Activated naive CD8-positive, alpha-beta T cell treated with anti-CD3 and anti-CD28 coated beads for 36 hours (primary cell): ENCODE measurements at regions not wholly inside any gene's neighbourhood (a gene's known extent, or its start where the extent isn't known, plus 50 kb on each side); places are given as distances from the start of the nearest gene placed in this dataset.
A peak's percentile ranks its signal among the peaks of the same experiment; 100 is the strongest.

Experiments used
- DNase-seq: peaks from one replicate; pipeline ENCODE4 v3.0.0; 2021
- H3K27ac Mint-ChIP-seq: one replicate; pipeline ENCODE4 v1.8.0; 2022; ENCODE audit warnings: mild to moderate bottlenecking, moderate library complexity, mixed read lengths
- H3K27me3 Mint-ChIP-seq: one replicate; pipeline ENCODE4 v1.8.0; 2022; ENCODE audit warnings: mild to moderate bottlenecking, mixed read lengths
- H3K36me3 Mint-ChIP-seq: one replicate; pipeline ENCODE4 v1.8.0; 2021; ENCODE audit warnings: mild to moderate bottlenecking, mixed read lengths
- H3K4me1 Mint-ChIP-seq: one replicate; pipeline ENCODE4 v1.8.0; 2021; ENCODE audit warnings: mixed read lengths
- H3K4me3 Mint-ChIP-seq: one replicate; pipeline ENCODE4 v1.8.0; 2022; ENCODE audit warnings: mild to moderate bottlenecking, moderate library complexity, mixed read lengths
- H3K9me3 Mint-ChIP-seq: one replicate; pipeline ENCODE4 v1.8.0; 2022; ENCODE audit warnings: mixed read lengths

DNA sequence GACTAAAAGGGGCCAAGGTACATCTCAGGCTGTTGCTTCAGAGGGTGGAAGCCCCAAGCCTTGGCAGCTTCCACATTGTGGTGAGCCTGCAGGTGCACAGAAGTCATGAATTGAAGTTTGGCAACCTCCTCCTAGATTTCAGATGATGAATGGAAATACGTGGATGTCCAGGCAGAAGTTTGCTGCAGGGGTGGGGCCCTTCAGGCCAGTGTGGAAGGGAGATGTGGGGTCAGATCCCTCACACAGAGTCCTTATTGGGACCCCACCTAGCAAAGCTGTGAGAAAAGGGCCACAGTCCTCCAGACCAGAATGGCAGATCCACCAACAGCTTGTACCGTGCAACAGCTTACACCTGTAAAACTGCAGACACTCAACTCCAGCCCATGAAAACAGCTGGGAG lies 67.4 kb upstream of the PTGS2 start:
- no peaks in the 10 kb centered on the region for H3K36me3 Mint-ChIP-seq
- no peak overlapping the region for H3K27ac Mint-ChIP-seq
- H3K9me3 Mint-ChIP-seq: peaks cover 1% of the 10 kb centered on the region
- no peak for DNase-seq
- no peaks in the 10 kb centered on the region for H3K4me1 Mint-ChIP-seq
- peaks cover 4% of the 10 kb centered on the region for H3K27me3 Mint-ChIP-seq
- no peak overlapping the region for H3K4me3 Mint-ChIP-seq

DNA sequence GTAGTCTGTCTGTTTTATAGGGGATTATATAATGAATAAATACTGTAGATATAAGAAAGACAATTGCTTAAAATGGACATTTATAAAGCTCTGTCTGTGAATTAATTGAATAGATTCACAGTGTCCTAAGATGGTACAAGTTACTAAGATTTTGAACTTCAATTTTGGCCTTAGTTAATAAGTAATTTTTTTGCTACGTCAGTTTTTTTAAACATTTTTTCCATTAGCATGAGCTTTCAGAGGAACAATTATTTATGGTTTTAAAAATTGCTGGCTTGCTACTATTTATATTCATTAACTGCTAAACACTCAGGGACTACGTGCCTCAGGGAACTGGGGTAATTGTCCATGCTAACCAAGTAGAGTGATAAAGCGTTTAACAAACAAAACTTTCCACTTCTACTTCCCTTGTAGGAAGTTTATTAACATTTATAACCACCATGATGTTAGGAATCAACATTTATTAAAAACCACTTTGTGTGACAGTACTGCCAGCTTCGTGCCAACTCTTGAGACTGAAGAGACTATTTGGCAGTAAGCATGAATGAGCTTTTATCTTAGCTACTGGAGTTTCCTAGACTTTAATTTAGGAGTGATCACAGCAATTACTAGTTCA lies 65.4 kb upstream of the PTGS2 start:
- Mint-ChIP-seq H3K4me1 (peaks cover 2% of the 10 kb centered on the region), H3K27ac (no peak overlapping the region), H3K27me3 (peaks cover 7% of the 10 kb centered on the region), H3K4me3 (no peak overlapping the region), H3K36me3 (no peaks in the 10 kb centered on the region), H3K9me3 (peaks cover 1% of the 10 kb centered on the region)
- DNase-seq: no peak

DNA sequence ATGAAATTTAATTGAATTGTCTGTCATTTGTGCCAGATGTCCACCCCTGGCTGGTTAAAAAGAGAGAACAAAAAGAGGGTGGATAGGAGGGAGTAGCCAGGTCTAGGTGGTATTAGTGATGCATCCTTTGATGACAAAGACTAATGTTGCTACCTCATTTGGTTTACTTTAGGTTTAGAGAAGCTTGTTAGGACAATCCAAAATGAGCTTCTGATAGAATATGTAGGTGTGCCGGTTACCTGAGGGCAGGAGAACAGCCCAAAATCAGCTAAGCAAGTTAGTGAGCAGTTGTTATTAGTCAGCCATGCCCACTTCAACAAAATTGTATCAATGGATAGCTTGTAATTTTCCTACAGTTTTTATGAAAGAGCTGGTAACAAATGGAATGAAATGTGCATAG lies 61.4 kb upstream of the PTGS2 start:
- H3K9me3 Mint-ChIP-seq: peaks cover 2% of the 10 kb centered on the region
- no peak overlapping the region for H3K27ac Mint-ChIP-seq
- H3K27me3 Mint-ChIP-seq: peaks cover 14% of the 10 kb centered on the region
- no peak for DNase-seq
- H3K4me1 Mint-ChIP-seq: peaks cover 15% of the 10 kb centered on the region
- no peaks in the 10 kb centered on the region for H3K36me3 Mint-ChIP-seq
- no peak overlapping the region for H3K4me3 Mint-ChIP-seq

DNA sequence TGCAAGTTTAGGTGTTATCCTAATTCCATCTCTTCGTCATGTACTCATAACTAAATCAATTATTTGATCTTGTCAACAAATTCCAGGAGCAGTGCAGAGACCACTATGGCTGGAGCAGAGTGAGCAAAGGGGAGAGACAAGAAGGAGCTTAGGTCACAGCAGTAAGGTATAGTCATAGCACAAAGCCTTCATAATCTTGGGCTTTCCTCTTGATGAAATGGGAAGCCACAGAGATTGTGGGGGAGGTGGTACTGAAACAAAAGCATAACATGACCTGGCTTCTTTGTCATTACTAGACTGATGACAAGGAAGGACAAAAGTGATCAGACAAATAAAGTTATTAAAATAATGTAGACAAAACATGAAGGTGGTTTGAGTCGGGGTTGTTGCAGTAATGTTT lies 60.1 kb upstream of the PTGS2 start:
- Mint-ChIP-seq H3K9me3 (peaks cover 2% of the 10 kb centered on the region), H3K4me3 (no peak overlapping the region), H3K4me1 (peaks cover 15% of the 10 kb centered on the region), H3K27me3 (peaks cover 20% of the 10 kb centered on the region), H3K27ac (no peak overlapping the region), H3K36me3 (no peaks in the 10 kb centered on the region)
- peak; percentile 5 for DNase-seq

DNA sequence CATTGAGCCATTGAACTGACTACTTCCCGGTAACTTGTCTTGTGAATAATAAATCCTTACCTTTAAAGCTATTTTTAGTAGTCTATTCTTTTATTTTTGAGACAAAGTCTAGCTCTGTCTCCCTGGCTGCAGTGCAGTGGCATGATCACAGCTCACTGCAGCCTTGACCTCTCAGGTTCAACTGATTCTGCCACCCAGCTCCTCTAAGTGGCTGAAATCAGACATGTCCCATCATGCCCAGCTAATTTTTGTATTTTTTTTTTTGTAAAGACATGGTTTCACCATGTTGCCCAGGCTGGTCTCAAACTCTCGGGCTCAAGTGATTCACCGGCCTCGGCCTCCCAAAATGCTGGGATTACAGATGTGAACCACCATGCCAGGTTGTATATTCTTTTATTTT lies 59.3 kb upstream of the PTGS2 start:
- no peak for DNase-seq
- peaks cover 19% of the 10 kb centered on the region for H3K4me1 Mint-ChIP-seq
- H3K27me3 Mint-ChIP-seq: peaks cover 20% of the 10 kb centered on the region
- no peak overlapping the region for H3K27ac Mint-ChIP-seq
- H3K9me3 Mint-ChIP-seq: peaks cover 2% of the 10 kb centered on the region
- H3K36me3 Mint-ChIP-seq: no peaks in the 10 kb centered on the region
- no peak overlapping the region for H3K4me3 Mint-ChIP-seq

DNA sequence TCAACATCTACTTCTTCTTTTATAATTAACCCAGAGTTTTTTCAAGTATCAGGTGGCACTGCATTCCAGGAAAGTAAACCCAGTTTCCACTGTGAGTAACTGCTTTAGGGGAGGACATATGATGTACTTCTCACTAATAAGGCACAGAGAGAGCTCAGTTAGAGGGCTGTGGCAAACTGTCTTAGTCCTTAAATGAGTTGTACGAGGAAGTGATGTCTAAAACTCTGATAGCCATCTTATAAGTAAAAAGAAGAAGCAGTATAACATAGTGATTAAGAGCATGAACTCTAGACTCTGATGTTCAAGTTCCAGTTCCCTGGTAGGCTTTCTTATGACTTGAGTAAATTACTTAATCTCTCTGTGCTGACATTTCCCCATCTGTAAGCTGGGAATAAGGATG lies 58.7 kb upstream of the PTGS2 start:
- H3K4me1 Mint-ChIP-seq: peaks cover 19% of the 10 kb centered on the region
- H3K4me3 Mint-ChIP-seq: no peak overlapping the region

DNA sequence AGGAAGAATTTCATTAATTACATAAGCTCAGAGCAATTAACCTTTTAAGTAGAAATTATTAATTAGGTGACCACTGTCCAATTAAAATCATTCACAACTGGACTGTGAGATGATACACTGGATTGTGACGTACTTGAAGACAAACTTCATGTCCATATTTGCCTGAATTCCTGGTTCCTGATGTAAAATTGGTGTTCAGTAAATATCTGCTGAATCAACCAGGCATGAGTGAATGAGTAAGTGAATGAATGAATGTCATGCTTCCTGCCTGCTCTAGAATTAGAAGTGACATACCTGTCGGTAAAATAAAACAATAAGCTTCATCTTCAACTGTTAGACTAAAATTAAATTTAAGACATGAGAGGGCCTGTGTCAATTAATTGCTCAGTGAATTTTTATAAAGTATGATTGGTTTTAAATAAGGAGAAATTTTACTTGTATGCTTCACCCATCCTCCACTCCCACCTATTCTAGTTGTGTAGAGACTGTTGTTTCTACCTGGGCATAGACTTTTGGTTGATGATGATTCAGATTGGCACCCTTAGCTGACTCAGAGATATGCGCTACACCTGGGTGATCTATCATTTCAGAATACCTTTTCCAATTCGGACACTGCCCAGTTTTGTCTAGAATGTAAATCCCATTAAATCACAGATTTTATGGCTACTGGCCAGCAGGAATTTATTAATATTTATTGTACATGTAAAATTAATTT lies 56.9 kb upstream of the PTGS2 start:
- H3K36me3 Mint-ChIP-seq: no peaks in the 10 kb centered on the region
- peaks cover 19% of the 10 kb centered on the region for H3K4me1 Mint-ChIP-seq
- H3K27ac Mint-ChIP-seq: no peak overlapping the region
- peaks cover 15% of the 10 kb centered on the region for H3K27me3 Mint-ChIP-seq
- DNase-seq: no peak
- H3K4me3 Mint-ChIP-seq: no peak overlapping the region
- peaks cover 2% of the 10 kb centered on the region for H3K9me3 Mint-ChIP-seq

More for the DNA sequence above, 58.7 kb upstream of the PTGS2 start:
- H3K27me3 Mint-ChIP-seq: peaks cover 20% of the 10 kb centered on the region
- H3K27ac Mint-ChIP-seq: peak overlapping the region; percentile 14
- no peak for DNase-seq
- H3K9me3 Mint-ChIP-seq: peaks cover 2% of the 10 kb centered on the region
- no peaks in the 10 kb centered on the region for H3K36me3 Mint-ChIP-seq

DNA sequence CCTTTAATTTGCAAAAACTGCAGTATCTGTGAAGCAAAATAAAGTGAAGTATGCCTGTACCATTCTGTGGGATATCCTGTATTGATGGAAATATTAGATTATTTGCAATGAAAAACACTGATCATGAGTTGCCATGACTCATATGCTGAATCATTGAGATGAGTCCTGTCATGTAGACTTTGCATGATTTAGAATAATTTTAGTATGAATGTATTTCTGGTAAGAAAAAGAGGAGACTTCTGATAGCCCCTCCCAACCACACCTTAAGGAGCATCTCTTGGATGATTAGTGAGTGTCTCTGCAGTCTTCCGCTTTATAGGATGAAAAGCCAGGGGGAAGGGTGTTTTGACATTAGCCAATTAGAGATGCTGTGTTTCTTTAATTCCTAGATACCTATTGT lies 55.2 kb upstream of the PTGS2 start:
- DNase-seq: no peak
- no peaks in the 10 kb centered on the region for H3K36me3 Mint-ChIP-seq
- peaks cover 14% of the 10 kb centered on the region for H3K27me3 Mint-ChIP-seq
- no peak overlapping the region for H3K4me3 Mint-ChIP-seq
- H3K9me3 Mint-ChIP-seq: peaks cover 2% of the 10 kb centered on the region
- peaks cover 16% of the 10 kb centered on the region for H3K4me1 Mint-ChIP-seq
- no peak overlapping the region for H3K27ac Mint-ChIP-seq

DNA sequence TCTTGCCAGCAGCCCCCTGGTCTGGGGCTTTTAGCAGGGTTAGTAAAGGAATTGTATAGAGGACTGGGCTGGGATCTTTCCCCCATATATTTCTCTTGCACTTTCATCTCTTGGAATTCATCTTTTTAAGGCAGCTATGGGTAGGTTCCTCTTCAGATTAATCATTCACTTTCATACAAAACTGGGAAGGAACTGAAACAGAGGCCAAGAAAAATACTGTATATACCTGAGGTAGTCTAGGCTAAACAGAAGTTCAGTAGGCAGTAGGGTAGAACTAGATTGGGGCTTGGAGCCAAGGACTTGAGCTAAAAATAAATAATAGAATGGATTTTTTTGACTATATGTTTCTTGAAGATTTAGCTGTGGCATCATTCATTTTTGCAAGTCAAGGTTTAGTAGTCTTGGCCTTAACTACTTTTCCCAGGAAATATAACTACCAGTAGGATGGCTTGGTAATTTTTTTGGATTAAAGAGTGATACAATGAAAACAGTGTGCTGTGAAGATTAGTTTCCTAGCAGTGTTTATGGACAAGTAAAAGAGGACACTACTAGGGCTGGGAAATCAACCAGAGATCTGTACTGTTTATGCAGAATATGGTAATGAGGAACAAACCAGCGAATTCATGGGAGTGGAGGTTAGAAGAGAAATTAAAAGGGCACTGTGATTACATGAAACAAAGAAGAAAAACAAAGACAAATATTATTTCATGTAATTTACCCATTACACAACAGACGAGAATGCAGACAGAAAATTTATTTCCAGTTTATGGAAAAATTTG lies 50.9 kb upstream of the PTGS2 start:
- H3K27me3 Mint-ChIP-seq: peaks cover 13% of the 10 kb centered on the region
- H3K9me3 Mint-ChIP-seq: peaks cover 7% of the 10 kb centered on the region
- H3K36me3 Mint-ChIP-seq: no peaks in the 10 kb centered on the region
- no peak overlapping the region for H3K4me3 Mint-ChIP-seq
- no peak overlapping the region for H3K27ac Mint-ChIP-seq
- H3K4me1 Mint-ChIP-seq: peaks cover 6% of the 10 kb centered on the region
- no peak for DNase-seq
